ENCODE measurements at regions not wholly inside any gene's neighbourhood (a gene's known extent, or its start where the extent isn't known, plus 50 kb on each side); places are given as distances from the start of the nearest gene placed in this dataset.

DNA sequence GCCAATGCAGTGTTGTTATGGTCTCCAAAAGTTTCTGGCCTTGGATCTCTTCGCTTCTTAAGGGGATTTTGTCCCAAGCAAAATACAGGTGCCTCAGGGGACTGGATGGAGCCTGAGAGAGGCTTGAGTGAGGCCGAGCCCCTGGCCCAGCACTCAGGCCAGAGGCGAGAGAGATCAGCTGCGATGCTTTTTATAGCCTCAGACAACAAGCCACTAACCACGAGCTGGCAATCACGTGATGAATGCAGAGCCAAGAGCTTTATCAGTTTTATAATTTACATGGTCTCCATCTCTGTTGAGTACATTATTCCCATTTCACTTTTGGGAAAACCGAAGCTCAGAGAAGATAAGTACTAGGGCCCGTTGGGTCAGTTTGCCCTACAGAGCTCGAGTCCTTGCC lies 360.0 kb upstream of the CDH5 start:
- H3K4me3 ChIP-seq (ENCODE audit: low read depth, low read length) = no peak overlapping the region
- TF ChIP-seq, protein P1, sequence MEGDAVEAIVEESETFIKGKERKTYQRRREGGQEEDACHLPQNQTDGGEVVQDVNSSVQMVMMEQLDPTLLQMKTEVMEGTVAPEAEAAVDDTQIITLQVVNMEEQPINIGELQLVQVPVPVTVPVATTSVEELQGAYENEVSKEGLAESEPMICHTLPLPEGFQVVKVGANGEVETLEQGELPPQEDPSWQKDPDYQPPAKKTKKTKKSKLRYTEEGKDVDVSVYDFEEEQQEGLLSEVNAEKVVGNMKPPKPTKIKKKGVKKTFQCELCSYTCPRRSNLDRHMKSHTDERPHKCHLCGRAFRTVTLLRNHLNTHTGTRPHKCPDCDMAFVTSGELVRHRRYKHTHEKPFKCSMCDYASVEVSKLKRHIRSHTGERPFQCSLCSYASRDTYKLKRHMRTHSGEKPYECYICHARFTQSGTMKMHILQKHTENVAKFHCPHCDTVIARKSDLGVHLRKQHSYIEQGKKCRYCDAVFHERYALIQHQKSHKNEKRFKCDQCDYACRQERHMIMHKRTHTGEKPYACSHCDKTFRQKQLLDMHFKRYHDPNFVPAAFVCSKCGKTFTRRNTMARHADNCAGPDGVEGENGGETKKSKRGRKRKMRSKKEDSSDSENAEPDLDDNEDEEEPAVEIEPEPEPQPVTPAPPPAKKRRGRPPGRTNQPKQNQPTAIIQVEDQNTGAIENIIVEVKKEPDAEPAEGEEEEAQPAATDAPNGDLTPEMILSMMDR (IDR thresholded peaks at IDR 0.05; ENCODE audit: low read depth, low read length) = no peak

- no peak overlapping the region for H3K4me3 ChIP-seq (ENCODE audit: low read depth, low read length)
- TF ChIP-seq, protein P1 (IDR thresholded peaks at IDR 0.05; ENCODE audit: low read depth, low read length) = no peak
Measured at GRCh38 chr16:66004699-66005098, 361.8 kb upstream of the CDH5 start.

GRCh38 chr16:66003201-66003600 lies 363.3 kb upstream of the CDH5 start:
- TF ChIP-seq, protein P1 (IDR thresholded peaks at IDR 0.05; ENCODE audit: low read depth, low read length) = no peak
- no peak overlapping the region for H3K4me3 ChIP-seq (ENCODE audit: low read depth, low read length)

DNA sequence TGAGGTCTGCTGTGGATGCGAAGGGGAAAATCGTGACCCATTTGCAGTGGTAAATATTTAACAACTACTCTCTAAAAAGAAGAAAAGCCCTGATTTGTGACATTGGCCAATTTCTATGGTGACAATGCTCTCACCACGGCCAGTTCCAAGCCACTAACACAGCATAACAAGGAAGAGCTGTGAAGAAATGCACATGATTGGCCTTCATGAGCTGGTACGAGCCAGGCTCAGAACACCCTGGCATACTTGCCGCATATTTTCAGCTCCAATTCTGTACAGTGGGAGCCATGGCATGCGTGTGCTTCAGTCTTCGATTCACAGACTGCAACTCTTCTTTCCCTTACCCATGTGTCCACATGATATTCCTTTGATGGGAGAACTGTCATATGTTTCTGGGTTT lies 363.9 kb upstream of the CDH5 start:
- TF ChIP-seq, protein P1 (IDR thresholded peaks at IDR 0.05; ENCODE audit: low read depth, low read length) = no peak
- H3K4me3 ChIP-seq (ENCODE audit: low read depth, low read length) = no peak overlapping the region

DNA sequence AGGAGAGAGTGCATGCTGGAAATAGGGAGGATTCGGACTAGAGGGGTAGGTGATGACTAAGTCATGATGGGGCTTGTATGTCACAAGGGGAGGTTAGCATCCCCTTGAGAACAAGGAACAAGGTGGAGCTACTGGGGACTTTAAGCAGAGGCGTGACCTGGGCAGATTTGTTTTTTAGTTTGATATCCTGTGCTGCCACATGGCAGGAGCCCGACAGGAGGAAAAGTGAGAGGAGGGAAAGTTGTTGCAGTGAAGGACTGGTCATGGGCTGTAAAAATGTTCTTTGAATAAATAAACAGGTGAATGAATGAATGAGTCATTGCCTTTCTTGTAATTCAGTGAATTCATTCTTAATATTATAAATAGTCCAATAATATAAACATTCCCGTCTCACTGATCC lies 365.1 kb upstream of the CDH5 start:
- H3K4me3 ChIP-seq (ENCODE audit: low read depth, low read length) = no peak overlapping the region
- TF ChIP-seq, protein P1 (IDR thresholded peaks at IDR 0.05; ENCODE audit: low read depth, low read length) = no peak

DNA sequence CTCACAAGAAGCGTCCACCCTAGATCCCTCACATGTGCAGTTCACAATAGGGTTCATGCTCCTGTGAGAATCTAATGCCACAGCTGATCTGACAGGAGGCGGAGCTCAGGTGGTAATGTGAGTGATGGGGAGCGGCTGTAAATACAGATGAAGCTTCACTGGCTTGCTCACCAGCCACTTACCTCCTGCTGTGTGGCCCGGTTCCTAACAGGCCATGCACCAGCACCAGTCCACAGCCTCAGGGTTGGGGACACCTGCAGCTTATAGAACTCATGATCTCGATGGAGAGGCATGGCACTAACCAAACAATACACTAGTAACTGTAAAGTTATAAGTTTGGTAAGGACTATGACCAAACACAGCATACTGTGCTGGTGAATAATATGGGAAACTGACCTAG lies 368.0 kb upstream of the CDH5 start:
- H3K4me3 ChIP-seq (ENCODE audit: low read depth, low read length) = no peak overlapping the region
- TF ChIP-seq, protein P1 (IDR thresholded peaks at IDR 0.05; ENCODE audit: low read depth, low read length) = no peak

- H3K4me3 ChIP-seq (ENCODE audit: low read depth, low read length) = no peak overlapping the region
- TF ChIP-seq, protein P1 (IDR thresholded peaks at IDR 0.05; ENCODE audit: low read depth, low read length) = no peak
Measured at GRCh38 chr16:65994291-65994690, 372.2 kb upstream of the CDH5 start.
